VCaP (cell line): ENCODE measurements at regions not wholly inside any gene's neighbourhood (a gene's known extent, or its start where the extent isn't known, plus 50 kb on each side); places are given as distances from the start of the nearest gene placed in this dataset.

Experiments used
- H3K27ac ChIP-seq: fragments of 450-650 bp; 2 replicates; pipeline ENCODE4 v1.5.1; 2017
- TF ChIP-seq, protein P1 (sequence below): fragments of 450-650 bp; conservative IDR thresholded peaks from 2 replicates; pipeline ENCODE4 v1.5.1; 2017; ENCODE audit warnings: mild to moderate bottlenecking, moderate library complexity

DNA sequence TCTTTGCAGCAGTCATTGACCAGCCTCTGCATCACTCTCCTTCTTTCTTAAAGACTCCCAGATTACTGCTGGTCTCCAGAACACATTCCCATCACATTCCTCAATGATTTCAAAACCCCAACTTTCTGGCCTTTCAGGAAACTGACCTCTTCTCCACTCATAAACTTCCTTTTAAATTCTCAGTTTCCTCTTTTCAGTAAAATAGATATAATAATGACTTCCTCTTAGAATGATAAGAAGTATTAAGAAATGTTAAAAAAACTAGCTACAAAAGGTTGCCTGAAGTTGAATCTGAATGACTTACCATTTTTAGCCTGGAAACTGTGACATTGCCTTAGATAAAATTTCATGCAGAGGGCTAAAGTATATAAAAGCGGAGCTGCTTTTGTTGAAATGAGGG lies 239.3 kb downstream of the OGFRL1 start:
- H3K27ac ChIP-seq = no peak overlapping the region
- TF ChIP-seq, protein P1, sequence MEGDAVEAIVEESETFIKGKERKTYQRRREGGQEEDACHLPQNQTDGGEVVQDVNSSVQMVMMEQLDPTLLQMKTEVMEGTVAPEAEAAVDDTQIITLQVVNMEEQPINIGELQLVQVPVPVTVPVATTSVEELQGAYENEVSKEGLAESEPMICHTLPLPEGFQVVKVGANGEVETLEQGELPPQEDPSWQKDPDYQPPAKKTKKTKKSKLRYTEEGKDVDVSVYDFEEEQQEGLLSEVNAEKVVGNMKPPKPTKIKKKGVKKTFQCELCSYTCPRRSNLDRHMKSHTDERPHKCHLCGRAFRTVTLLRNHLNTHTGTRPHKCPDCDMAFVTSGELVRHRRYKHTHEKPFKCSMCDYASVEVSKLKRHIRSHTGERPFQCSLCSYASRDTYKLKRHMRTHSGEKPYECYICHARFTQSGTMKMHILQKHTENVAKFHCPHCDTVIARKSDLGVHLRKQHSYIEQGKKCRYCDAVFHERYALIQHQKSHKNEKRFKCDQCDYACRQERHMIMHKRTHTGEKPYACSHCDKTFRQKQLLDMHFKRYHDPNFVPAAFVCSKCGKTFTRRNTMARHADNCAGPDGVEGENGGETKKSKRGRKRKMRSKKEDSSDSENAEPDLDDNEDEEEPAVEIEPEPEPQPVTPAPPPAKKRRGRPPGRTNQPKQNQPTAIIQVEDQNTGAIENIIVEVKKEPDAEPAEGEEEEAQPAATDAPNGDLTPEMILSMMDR = no peak

DNA sequence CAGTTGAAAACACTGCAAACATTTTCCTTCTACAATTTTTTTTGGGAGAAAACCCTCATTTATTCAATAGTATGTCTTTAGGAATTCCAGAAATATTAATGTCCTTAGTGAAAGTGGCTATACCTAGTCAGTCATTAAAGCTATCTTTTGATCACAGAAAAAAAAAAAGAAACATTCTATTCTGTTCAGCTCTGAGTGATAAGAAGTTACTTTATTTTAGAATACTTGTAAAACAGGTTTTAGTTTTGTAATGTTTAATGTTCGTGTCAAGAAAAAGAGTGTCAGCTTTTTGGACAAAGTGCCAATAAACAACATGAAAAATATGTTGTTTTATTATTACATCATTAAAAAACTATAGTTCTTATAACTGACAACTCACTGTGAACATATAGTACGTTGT lies 240.4 kb downstream of the OGFRL1 start:
- H3K27ac ChIP-seq = no peak overlapping the region
- TF ChIP-seq, protein P1 = no peak

DNA sequence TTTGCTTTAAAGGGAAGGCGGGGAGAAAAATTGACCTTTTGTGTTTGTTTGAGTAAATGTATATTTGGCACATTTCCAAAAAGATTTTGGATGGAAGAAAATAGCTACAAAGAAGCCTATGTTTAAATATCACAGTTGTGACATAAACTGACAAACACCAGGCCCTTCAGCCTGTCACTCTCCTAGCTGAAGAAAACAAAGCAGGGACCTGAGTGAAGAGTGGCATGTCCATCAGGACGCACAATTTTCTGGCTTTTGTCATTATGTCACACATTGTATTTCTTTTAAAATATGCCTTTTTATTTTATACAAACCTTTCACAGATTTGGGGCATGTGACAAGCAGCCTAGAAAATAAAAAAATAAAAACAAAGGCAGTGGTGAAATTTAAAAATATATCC lies 241.2 kb downstream of the OGFRL1 start:
- no peak overlapping the region for H3K27ac ChIP-seq
- TF ChIP-seq, protein P1 = no peak

DNA sequence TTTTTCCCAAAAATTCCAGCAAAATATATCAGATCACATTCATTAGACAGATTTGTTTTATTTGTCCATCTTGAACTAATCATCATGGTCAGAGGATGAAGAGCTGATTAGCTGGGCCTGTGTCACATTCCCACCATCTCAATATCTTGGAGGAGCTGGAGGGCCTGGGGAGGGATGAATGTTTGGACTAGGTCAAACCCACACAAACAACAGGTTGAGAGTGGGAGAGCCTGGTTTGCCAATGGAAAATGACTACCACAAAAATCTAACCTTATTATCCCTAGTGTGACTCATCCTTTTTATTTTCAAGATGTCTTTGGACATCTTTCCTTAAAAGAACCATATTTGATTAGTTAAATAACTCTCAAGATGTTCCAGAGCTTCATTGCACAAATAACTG lies 242.4 kb downstream of the OGFRL1 start:
- no peak overlapping the region for H3K27ac ChIP-seq

DNA sequence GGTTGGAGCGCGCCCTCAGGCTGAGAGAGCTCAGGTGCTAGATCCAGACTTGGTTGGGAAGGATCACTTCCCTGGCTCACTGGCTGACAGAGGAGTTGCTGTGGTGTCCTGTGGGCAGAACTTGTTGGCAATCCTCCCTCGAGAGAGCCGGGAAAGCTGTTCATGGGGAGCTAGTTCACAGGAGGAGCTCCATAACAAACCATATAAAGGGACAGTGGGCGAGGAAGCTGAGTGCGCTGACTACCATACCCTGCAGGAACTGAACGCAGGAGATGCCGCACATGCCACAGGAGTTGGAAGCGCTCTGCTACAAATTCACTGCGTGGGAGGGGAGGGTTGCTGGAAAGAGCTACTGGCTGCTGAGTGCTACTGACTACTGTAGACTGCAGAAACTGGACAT lies 243.2 kb downstream of the OGFRL1 start:
- TF ChIP-seq, protein P1 = no peak
- no peak overlapping the region for H3K27ac ChIP-seq

More for the DNA sequence above, 242.4 kb downstream of the OGFRL1 start:
- TF ChIP-seq, protein P1 = no peak

DNA sequence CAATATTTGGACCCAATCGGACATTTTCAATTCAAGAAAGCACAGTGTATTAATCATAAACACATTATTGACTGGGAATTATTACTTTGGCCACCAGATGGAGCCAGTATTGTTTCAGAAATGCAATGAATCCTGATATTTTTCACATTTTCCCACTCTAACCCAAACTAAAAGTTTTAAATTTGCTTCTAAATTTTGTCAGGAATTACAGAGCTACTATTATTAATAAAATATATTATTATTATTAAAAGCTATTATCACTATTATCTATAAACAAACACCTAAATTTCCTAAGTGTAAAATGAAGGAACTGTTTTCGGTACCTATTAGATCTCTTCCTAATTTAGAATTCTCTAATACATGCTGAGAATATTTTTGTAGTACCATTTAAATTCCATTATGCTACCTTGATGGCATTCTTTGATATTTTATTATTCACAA lies 245.3 kb downstream of the OGFRL1 start:
- TF ChIP-seq, protein P1 = peak; percentile 79
- no peak overlapping the region for H3K27ac ChIP-seq

DNA sequence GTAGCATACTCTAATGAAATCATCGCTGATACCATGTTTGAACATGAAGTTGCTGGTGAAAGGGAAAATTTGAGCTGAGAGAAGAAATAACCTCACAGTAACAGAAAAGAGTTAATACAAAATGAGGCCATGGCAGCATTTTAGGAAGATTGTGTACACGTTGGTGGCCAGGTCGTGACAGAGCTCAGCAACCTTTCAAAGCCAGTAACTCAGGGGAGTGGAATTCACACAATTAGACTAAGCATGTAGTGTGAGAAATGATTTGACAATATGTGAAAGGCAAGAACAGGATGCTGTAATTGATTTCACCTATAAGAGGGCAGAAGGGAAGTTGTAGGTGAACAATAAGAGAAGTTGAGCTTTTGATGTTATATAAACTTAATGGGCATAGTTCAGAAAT lies 246.3 kb downstream of the OGFRL1 start:
- TF ChIP-seq, protein P1 = no peak
- H3K27ac ChIP-seq = no peak overlapping the region

DNA sequence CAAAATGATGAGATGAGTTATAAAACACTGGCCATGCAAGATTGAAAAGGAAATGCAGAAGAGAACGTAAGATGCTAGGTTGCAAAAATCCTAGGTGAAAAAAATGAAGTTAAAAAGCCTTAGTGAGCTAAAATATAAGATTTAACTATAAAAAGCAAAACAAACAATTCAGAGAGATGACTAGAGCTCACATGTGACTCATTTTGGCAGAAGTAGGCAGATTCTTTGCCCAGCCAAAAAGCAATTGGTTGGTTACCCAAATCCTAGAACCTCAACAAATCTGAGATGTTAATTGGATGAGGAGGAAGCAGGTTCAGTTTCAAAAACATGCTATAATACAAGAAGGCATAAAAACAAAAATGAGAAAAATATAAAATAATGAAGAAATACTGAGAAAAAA lies 249.1 kb downstream of the OGFRL1 start:
- TF ChIP-seq, protein P1 = no peak
- H3K27ac ChIP-seq = no peak overlapping the region
